GM18873 (cell line): ENCODE measurements at regions not wholly inside any gene's neighbourhood (a gene's known extent, or its start where the extent isn't known, plus 50 kb on each side); places are given as distances from the start of the nearest gene placed in this dataset.

Experiments
- ATAC-seq: cut with Tn5 transposase; IDR thresholded peaks from one replicate; pipeline ENCODE4 v1.9.1; 2021; ENCODE audit warnings: mild to moderate bottlenecking, moderate library complexity, moderate number of reproducible peaks; ENCODE audit not compliant: unreplicated experiment, low FRiP score

- no peak for ATAC-seq
Measured at GRCh38 chr14:98622208-98623051, 649.6 kb downstream of the BCL11B start.

GRCh38 chr14:98623788-98624415 lies 648.1 kb downstream of the BCL11B start:
- no peak for ATAC-seq

- no peak for ATAC-seq
Measured at GRCh38 chr14:98633380-98633779, 638.6 kb downstream of the BCL11B start.

- no peak for ATAC-seq
Measured at GRCh38 chr14:98634043-98634820, 637.8 kb downstream of the BCL11B start.

GRCh38 chr14:98638366-98638765 lies 633.6 kb downstream of the BCL11B start:
- ATAC-seq = no peak

- ATAC-seq = no peak
Measured at GRCh38 chr14:98647754-98648153, 624.2 kb downstream of the BCL11B start.

- ATAC-seq = no peak
Measured at GRCh38 chr14:98651037-98651436, 621.0 kb downstream of the BCL11B start.

GRCh38 chr14:98665007-98665406 lies 607.0 kb downstream of the BCL11B start:
- no peak for ATAC-seq

- ATAC-seq = no peak
Measured at GRCh38 chr14:98666545-98666944, 605.5 kb downstream of the BCL11B start.

GRCh38 chr14:98682033-98682432 lies 590.0 kb downstream of the BCL11B start:
- ATAC-seq = no peak

GRCh38 chr14:98682726-98683125 lies 589.3 kb downstream of the BCL11B start:
- no peak for ATAC-seq

- ATAC-seq = no peak
Measured at GRCh38 chr14:98684468-98684867, 587.5 kb downstream of the BCL11B start.

GRCh38 chr14:98685725-98686124 lies 586.3 kb downstream of the BCL11B start:
- ATAC-seq = no peak

GRCh38 chr14:98688446-98688845 lies 583.6 kb downstream of the BCL11B start:
- ATAC-seq = no peak

GRCh38 chr14:98689951-98690350 lies 582.0 kb downstream of the BCL11B start:
- no peak for ATAC-seq

GRCh38 chr14:98692832-98693231 lies 579.2 kb downstream of the BCL11B start:
- ATAC-seq = no peak

GRCh38 chr14:98694541-98694940 lies 577.5 kb downstream of the BCL11B start:
- ATAC-seq = no peak

GRCh38 chr14:98695809-98696208 lies 576.2 kb downstream of the BCL11B start:
- ATAC-seq = no peak

- ATAC-seq = no peak
Measured at GRCh38 chr14:98698341-98698740, 573.7 kb downstream of the BCL11B start.

- no peak for ATAC-seq
Measured at GRCh38 chr14:98700748-98701147, 571.2 kb downstream of the BCL11B start.

- ATAC-seq = no peak
Measured at GRCh38 chr14:98701377-98701776, 570.6 kb downstream of the BCL11B start.
